ENCODE measurements at regions not wholly inside any gene's neighbourhood (a gene's known extent, or its start where the extent isn't known, plus 50 kb on each side); places are given as distances from the start of the nearest gene placed in this dataset.

- H3K9me3 ChIP-seq: no peaks in the 10 kb centered on the region
- ATAC-seq (no peak), FAIRE-seq (no peak), DNase-seq (ENCODE audit: low read depth in 1 of 2, low spot score in 1 of 2) (no peak)
- POLR2A ChIA-PET: no interaction called here
- H3K4me1 ChIP-seq: no peaks in the 10 kb centered on the region
- H3K4me3 ChIP-seq: no peak overlapping the region
- CTCF ChIA-PET: no interaction called here
- no peak overlapping the region for H3K27ac ChIP-seq
- no peak overlapping the region for H3K4me2 ChIP-seq
- TF ChIP-seq CHD2 (IDR thresholded peaks at IDR 0.05; ENCODE audit: low read length, partially characterized antibody): no peak
- no peak for TF ChIP-seq KDM1A (IDR thresholded peaks at IDR 0.05; ENCODE audit: low read depth)
- TF ChIP-seq FOXS1 (CRISPR knock-in tag; IDR thresholded peaks at IDR 0.05): no peak
- no peak for TF ChIP-seq HDAC2 (IDR thresholded peaks at IDR 0.05)
- no peak for TF ChIP-seq NFE2L2 (conservative IDR thresholded peaks at IDR 0.05; ENCODE audit: low read length)
- TF ChIP-seq PBX3 (IDR thresholded peaks at IDR 0.05): no peak
- no peak for TF ChIP-seq JUN (IDR thresholded peaks at IDR 0.05)
- no peak for TF ChIP-seq GATA3 (IDR thresholded peaks at IDR 0.05; ENCODE audit: borderline replicate concordance)
- TF ChIP-seq ZNF302 (CRISPR knock-in tag; IDR thresholded peaks at IDR 0.05): no peak
- TF ChIP-seq ESRRA (IDR thresholded peaks at IDR 0.05; ENCODE audit: borderline replicate concordance, low read length): no peak
- TF ChIP-seq ZC3H11A (IDR thresholded peaks at IDR 0.05): no peak
- TF ChIP-seq CEBPB (IDR thresholded peaks at IDR 0.05): no peak
- no peak for TF ChIP-seq FOSL2 (IDR thresholded peaks at IDR 0.05)
- no peak for TF ChIP-seq FOSL2 (CRISPR knock-in tag; IDR thresholded peaks at IDR 0.05)
- no peak for TF ChIP-seq KDM5A (IDR thresholded peaks at IDR 0.05)
- no peak for TF ChIP-seq POLR2AphosphoS2 (conservative IDR thresholded peaks at IDR 0.05; ENCODE audit: low read length)
- TF ChIP-seq POLR2A (IDR thresholded peaks at IDR 0.05; ENCODE audit: low read length): no peak
- no peak for TF ChIP-seq RFX5 (IDR thresholded peaks at IDR 0.05)
- TF ChIP-seq ATOH8 (CRISPR knock-in tag; IDR thresholded peaks at IDR 0.05; ENCODE audit: low read depth): no peak
- no peak for TF ChIP-seq NR3C1 (IDR thresholded peaks at IDR 0.05)
Measured at GRCh38 chr3:23067116-23067515, 136.0 kb upstream of the UBE2E2 start.

GRCh38 chr3:23068016-23068728 lies 135.0 kb upstream of the UBE2E2 start:
- DNase-seq (ENCODE audit: low read depth in 1 of 2, low spot score in 1 of 2) (no peak), FAIRE-seq (no peak), ATAC-seq (no peak)
- TF ChIP-seq GATA3 (IDR thresholded peaks at IDR 0.05; ENCODE audit: borderline replicate concordance) (no peak), BCL3 (IDR thresholded peaks at IDR 0.05) (no peak), HDAC2 (IDR thresholded peaks at IDR 0.05) (no peak), NPAS2 (CRISPR knock-in tag; IDR thresholded peaks at IDR 0.05; ENCODE audit: borderline replicate concordance) (no peak), CHD2 (IDR thresholded peaks at IDR 0.05; ENCODE audit: low read length, partially characterized antibody) (no peak), RAD21 (conservative IDR thresholded peaks at IDR 0.05 in 1 of 2, IDR thresholded peaks at IDR 0.05 in 1 of 2) (no peak), FOXS1 (CRISPR knock-in tag; IDR thresholded peaks at IDR 0.05) (no peak), CBX8 (IDR thresholded peaks at IDR 0.05) (no peak), CBX2 (IDR thresholded peaks at IDR 0.05; ENCODE audit: borderline replicate concordance, low read depth) (no peak), KDM5A (IDR thresholded peaks at IDR 0.05) (no peak), CTCF (IDR thresholded peaks at IDR 0.05) (no peak), RNF2 (IDR thresholded peaks at IDR 0.05; ENCODE audit: borderline replicate concordance, low read depth) (no peak), RCOR1 (IDR thresholded peaks at IDR 0.05; ENCODE audit: low read depth, low read length) (no peak), POLR2A (IDR thresholded peaks at IDR 0.05; ENCODE audit: low read length) (no peak), POLR2AphosphoS2 (conservative IDR thresholded peaks at IDR 0.05; ENCODE audit: low read length) (no peak), ZSCAN20 (CRISPR knock-in tag; IDR thresholded peaks at IDR 0.05) (no peak), CHD4 (IDR thresholded peaks at IDR 0.05; ENCODE audit: borderline replicate concordance) (no peak), ZC3H11A (IDR thresholded peaks at IDR 0.05) (no peak), MAX (IDR thresholded peaks at IDR 0.05) (no peak)
- WGBS (ENCODE audit: missing lambda C conversion rate): 77% methylated on average over 4 of the region's 4 CpGs
- POLR2A ChIA-PET: no interaction called here
- no peak overlapping the region for H3K4me2 ChIP-seq
- no peaks in the 10 kb centered on the region for H3K9me3 ChIP-seq
- no peaks in the 10 kb centered on the region for H3K4me1 ChIP-seq
- CTCF ChIA-PET: interaction anchor here (0.6 kb wide), 1 partner anchor 96 kb away, joined by 3 read pairs; no protein-coding TSS in a partner anchor
- no peak overlapping the region for H3K4me3 ChIP-seq
- no peak overlapping the region for H3K27ac ChIP-seq
